DMS114 treated with DMSO at 0.1 percent for 48 hours (cell line): ENCODE measurements at regions not wholly inside any gene's neighbourhood (a gene's known extent, or its start where the extent isn't known, plus 50 kb on each side); places are given as distances from the start of the nearest gene placed in this dataset.
"Not testable (repeated sequence)": the region's sequence is repeated elsewhere in the genome, so short reads cannot be mapped to it uniquely, and the experiment has no call there.

ENCODE experiments used
- DNase-seq: peaks from one replicate; lab custom pipeline; 2025; ENCODE audit not compliant: unreplicated experiment; lab: John Stamatoyannopoulos, UW

GRCh38 chr9:97105220-97105619 lies 66.3 kb upstream of the CTSV start:
- not testable (repeated sequence) for DNase-seq

- DNase-seq = not testable (repeated sequence)
Observed at GRCh38 chr9:97103613-97104383, 64.9 kb upstream of the CTSV start.

- DNase-seq = not testable (repeated sequence)
Observed at GRCh38 chr9:97099540-97099939, 60.6 kb upstream of the CTSV start.

GRCh38 chr9:97096793-97097192 lies 57.9 kb upstream of the CTSV start:
- no peak for DNase-seq

GRCh38 chr9:97089361-97089760 lies 50.4 kb upstream of the CTSV start:
- DNase-seq = not testable (repeated sequence)
